HFFc6 (cell line): ENCODE measurements at regions not wholly inside any gene's neighbourhood (a gene's known extent, or its start where the extent isn't known, plus 50 kb on each side); places are given as distances from the start of the nearest gene placed in this dataset.

Experiments
- DNase-seq: peaks from one replicate; pipeline ENCODE4 v3.0.0-alpha.2; 2018
- H3K27ac Mint-ChIP-seq: 2 replicates; pipeline ENCODE4 v1.8.0; 2020; ENCODE audit warnings: mild to moderate bottlenecking, mixed read lengths
- H3K27me3 Mint-ChIP-seq: 2 replicates; pipeline ENCODE4 v1.8.0; 2021; ENCODE audit warnings: mild to moderate bottlenecking, moderate library complexity, mixed read lengths; ENCODE audit not compliant: insufficient read depth
- H3K36me3 Mint-ChIP-seq: 2 replicates; pipeline ENCODE4 v1.8.0; 2021; ENCODE audit warnings: low read depth, mixed read lengths
- H3K4me1 Mint-ChIP-seq: 2 replicates; pipeline ENCODE4 v1.8.0; 2020; ENCODE audit warnings: low read depth, mixed read lengths
- H3K4me3 Mint-ChIP-seq: 2 replicates; pipeline ENCODE4 v1.8.0; 2020; ENCODE audit warnings: mild to moderate bottlenecking, moderate library complexity, mixed read lengths
- H3K9me3 Mint-ChIP-seq: 2 replicates; pipeline ENCODE4 v1.8.0; 2020; ENCODE audit warnings: mild to moderate bottlenecking, mixed read lengths
- CTCF ChIP-seq: fragments of 200-600 bp; sonication (generic); IDR thresholded peaks from 2 replicates; pipeline ENCODE4 v1.5.0; 2021; ENCODE audit warnings: antibody characterized with exemption, mild to moderate bottlenecking

DNA sequence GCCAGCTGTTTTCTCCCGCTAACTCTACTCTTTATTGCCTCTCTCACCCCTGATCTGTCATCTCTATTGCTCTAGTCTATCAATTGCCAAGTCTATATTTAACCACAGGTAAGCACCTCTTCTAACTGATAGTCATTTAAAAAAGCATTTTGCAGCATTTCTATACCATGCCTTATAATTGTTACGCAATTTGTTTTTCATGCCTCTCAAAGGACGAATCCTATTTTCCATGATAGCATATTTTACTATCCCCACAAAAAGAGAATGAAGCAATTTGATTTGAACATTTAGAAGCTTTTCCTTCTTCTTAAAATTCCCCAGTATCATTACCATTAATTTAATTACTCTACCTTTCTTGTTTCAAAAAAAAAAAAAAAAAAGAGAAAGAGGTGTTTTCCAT, 432.8 kb upstream of the ZP4 start:
- H3K9me3 Mint-ChIP-seq: peaks cover 29% of the 10 kb centered on the region
- no peak overlapping the region for H3K4me3 Mint-ChIP-seq
- H3K36me3 Mint-ChIP-seq: peaks cover 14% of the 10 kb centered on the region
- H3K4me1 Mint-ChIP-seq: peaks cover 14% of the 10 kb centered on the region
- peaks cover 1% of the 10 kb centered on the region; the same call in 1 of the 2 replicates for H3K27me3 Mint-ChIP-seq
- no peak for DNase-seq
- no peak overlapping the region for H3K27ac Mint-ChIP-seq
- no peak for TF ChIP-seq CTCF

- no peak for DNase-seq
- Mint-ChIP-seq H3K36me3 (peaks cover under 1% of the 10 kb centered on the region; the same call in 1 of the 2 replicates), H3K9me3 (peaks cover 11% of the 10 kb centered on the region), H3K4me1 (peaks cover 22% of the 10 kb centered on the region), H3K27ac (no peak overlapping the region), H3K4me3 (no peak overlapping the region; the same call in 1 of the 2 replicates), H3K27me3 (peaks cover 1% of the 10 kb centered on the region; the same call in 1 of the 2 replicates)
- TF ChIP-seq CTCF: no peak
Observed at GRCh38 chr1:238319957-238320356, 429.2 kb upstream of the ZP4 start.

DNA sequence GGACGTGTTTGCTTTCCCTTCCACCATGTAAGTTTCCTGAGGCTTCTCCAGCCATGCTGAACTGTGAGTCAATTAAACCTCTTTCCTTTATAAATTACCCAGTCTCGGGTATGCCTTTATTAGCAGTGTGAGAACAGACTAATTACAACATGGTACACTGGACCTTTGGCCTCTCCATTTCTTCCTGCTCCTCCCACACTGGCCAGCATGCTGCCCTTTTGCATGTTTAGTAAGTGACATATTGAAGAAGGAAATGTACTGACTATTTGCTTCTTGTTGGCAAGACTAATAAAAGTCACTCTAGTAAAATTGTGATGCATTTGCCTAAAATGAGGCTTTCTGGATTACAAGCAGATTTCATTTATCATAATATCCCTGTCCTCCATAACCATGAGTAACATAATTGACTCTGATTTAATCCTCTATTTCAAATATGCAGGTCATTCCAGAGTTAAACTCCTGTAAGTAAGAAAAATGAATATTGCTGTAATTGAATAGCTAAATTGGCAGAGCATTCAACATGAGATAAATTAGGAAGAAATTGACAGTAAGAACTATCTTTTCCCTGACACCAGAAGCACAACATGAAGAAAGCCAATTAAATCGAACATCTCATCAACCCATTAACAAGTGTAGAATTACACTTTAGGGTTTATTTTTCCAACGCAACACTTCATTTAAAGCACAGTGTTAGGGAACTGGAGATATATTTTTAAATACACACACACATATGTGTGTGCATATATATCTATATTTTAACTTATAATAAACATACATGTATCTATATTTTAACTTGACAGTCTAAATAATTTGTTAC, 427.8 kb upstream of the ZP4 start:
- peaks cover 6% of the 10 kb centered on the region; the same call in 1 of the 2 replicates for H3K9me3 Mint-ChIP-seq
- no peak for TF ChIP-seq CTCF
- no peak overlapping the region for H3K4me3 Mint-ChIP-seq
- no peak overlapping the region for H3K27ac Mint-ChIP-seq
- H3K27me3 Mint-ChIP-seq: peaks cover 1% of the 10 kb centered on the region; the same call in 1 of the 2 replicates
- H3K36me3 Mint-ChIP-seq: no peaks in the 10 kb centered on the region
- H3K4me1 Mint-ChIP-seq: peaks cover 21% of the 10 kb centered on the region; the same call in 1 of the 2 replicates
- DNase-seq: no peak

DNA sequence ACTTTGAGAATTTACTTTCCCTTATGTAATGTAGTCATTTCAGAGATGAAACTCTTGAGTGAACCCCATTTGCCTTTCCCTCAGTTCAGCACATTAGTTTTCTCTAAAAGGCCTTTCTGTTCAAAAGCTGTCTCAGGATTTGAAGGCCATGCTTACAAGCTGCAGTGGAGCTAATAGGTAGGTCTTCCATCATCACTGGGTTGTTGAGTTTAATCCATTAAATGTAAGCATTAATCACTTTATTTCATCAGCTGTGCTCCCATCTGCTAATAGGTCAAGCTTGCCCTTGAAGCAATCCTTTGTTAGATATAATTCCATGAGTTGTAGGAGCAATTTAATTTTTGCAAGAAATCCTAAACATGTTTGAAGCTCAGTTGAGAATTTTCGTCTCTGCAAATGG, 422.2 kb upstream of the ZP4 start:
- no peak overlapping the region for H3K27ac Mint-ChIP-seq

DNA sequence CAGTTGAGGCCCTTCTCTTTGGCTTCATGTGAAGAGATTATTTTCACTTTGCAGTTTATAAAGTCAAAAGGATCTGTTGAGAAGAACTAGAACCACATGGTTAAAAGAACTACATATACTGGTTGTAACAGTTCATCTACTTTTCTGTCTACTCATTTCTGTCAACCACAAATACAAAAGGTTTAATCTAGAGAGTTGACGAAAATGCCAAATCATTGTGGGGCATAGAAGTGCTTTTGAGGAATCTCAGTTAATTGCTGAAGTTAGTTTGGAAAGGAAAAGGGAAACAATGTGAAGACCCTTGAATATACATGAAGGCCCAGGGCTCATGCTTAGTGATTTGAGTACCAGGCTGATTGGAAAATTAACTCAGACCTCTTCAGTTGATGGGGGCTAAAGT, 415.7 kb upstream of the ZP4 start:
- Mint-ChIP-seq H3K27ac (no peak overlapping the region), H3K4me1 (no peaks in the 10 kb centered on the region), H3K9me3 (no peaks in the 10 kb centered on the region; the same call in 1 of the 2 replicates), H3K27me3 (peaks cover 1% of the 10 kb centered on the region; the same call in 1 of the 2 replicates), H3K36me3 (peaks cover 6% of the 10 kb centered on the region; the same call in 1 of the 2 replicates), H3K4me3 (no peak overlapping the region)
- TF ChIP-seq CTCF: no peak
- DNase-seq: no peak

More for the DNA sequence above, 422.2 kb upstream of the ZP4 start:
- Mint-ChIP-seq H3K4me1 (peaks cover 23% of the 10 kb centered on the region; the same call in 1 of the 2 replicates), H3K9me3 (peaks cover 2% of the 10 kb centered on the region; the same call in 1 of the 2 replicates), H3K4me3 (no peak overlapping the region), H3K27me3 (no peaks in the 10 kb centered on the region), H3K36me3 (no peaks in the 10 kb centered on the region)
- no peak for TF ChIP-seq CTCF
- no peak for DNase-seq
